Right hindlimb (tissue), 1 donor: ENCODE measurements at regions not wholly inside any gene's neighbourhood (a gene's known extent, or its start where the extent isn't known, plus 50 kb on each side); places are given as distances from the start of the nearest gene placed in this dataset.
"Not testable (repeated sequence)": the region's sequence is repeated elsewhere in the genome, so short reads cannot be mapped to it uniquely, and the experiment has no call there.

Source experiments
- DNase-seq: peaks from one replicate; pipeline ENCODE4 v3.0.0-alpha.2; 2018

DNA sequence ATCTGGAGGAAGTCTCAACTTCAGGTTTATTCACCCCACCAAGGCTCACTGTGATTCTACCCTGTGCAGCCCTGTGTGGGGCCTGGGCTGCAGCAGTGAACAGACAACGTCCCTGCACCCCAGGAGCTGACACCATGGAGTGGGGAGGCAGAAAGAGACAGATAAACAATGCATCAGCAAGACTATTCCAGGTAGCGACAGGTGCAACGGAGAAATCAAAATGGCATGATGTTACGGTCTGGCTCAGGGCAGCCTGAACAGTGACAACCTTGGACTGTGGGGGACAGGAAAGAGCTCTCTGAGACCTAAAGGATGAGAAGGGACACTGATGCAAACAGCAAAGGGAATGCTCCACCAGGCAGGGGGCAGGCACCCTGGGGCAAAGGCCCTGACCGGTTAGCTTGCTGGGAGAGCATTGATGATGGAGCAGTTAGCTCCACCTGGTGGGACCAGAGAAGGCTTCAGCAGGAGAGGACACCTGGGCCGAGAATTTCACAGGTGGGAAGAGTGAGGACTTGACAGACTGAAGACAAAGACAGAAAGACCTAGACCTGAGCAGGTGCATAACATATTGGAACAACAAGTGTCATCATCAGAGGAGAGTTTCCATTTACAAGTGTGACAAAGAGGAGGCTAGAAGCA, 589.9 kb downstream of the MATN1 start:
- DNase-seq, result no peak

DNA sequence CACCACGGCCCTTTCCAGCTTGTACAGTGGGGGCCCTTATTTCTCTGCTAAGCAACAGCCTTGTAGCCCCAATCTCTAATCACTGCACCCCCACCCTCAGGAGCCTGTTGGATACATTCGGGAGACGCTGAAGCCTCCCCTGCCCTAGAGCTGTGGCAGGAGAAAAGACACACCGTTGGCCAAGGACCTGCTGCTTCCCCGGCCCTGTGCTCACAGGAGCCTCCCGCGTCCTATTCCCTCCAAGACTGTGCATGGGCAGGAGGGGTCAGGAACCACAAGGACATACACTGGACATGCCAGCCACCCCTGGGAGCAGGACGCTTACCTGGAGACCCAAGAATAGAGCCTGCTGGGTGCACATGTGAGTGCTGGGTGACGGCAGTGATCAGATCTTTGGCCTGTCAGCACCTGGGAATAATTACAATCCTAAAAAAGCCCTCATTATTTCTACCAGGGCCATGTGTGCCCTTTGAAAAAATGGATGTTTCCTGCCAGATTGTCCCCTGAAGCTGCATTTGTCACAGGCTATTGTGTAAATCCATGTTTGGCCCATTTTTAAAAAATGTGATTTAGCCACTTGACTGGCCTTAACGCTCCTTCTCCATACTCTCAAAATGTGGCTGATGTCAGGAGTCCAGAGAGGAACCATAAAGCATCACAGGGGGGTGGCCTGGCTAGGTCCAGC, 590.6 kb downstream of the MATN1 start:
- no peak for DNase-seq

DNA sequence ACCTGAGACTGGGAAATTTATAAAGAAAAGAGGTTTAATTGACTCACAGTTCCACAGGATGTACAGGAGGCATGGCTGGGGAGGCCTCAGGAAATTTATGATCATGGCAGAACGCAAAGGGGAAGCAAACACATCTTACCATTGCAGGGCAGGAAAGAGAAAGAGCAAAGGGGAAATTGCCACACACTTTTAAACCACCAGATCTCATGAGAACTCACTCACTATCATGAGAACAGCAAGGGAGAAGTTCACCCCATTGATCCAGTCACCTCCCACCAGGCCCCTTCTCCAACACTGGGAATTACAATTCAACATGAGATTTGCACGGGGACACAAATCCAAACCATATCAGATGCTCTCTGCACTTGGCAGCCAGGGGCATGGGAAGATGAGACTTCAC, 592.8 kb downstream of the MATN1 start:
- not testable (repeated sequence) for DNase-seq

DNA sequence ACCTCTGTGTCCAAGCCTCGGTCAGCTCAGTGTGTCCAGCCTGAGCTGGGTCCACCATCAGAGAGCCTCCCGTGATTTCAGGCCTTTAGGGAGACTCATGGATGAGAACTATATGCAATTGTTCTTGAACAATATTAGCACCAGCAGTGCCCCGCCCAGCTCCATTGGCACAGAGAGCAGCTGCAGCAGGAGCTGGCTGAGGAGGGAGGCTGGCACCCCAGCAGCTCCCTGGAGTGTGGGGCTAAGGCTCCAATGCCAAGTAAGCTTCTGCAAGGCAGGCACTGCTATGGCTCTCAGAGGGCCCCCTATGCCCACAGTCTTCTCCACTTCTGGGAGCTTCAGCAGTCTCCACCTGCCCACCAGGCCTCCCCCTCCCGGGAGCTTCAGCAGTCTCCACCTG, 593.3 kb downstream of the MATN1 start:
- no peak for DNase-seq

DNA sequence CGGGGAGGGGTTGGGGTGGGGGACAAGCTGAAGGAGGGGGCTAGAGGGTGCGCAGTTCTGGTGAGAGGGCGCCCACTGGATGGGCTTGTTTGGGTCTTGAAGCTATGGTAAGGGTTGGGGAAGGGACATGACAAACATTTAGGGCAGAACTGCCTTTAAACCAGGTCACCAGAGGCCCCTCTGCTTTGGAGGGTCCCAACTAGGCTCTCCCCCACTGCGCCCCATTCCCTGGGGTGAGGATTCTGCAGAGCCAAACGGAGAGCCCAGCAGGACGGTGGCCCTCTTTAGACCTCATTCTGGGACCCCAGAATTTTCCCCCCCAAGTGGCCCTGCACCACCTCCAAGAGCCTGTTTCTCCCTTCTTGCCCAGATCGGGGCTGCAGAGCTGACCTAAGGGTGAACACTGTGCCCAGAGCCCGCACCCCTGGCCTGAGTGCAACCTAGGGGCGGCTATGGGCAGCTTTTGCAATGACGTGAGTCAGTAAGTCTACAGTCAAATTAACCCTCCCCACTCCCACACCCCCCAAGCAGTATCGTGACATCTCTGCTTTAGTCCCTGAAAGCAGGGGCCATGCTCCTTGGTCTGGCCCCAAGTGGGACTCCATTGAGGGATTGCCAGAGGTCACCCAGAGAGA, 593.8 kb downstream of the MATN1 start:
- no peak for DNase-seq

DNA sequence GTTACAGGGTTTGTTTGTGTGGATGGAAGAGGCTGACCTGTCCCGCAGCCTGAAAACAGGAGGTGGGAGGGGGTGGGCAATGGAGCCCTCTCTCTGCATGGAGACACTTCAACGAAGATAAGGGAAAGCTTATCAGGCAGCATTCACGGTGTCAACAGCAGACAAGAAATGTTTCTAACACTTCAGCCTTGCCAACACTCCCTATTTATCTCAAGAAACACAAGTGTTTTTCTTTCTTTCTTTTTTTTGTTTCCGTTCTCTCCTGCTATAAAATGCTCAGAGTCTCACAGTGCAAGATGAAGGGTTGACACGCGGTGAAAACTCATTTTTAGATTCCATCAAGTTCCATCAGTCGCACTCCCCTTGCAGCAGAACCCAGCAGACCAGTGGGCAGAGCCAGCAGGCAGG, 594.4 kb downstream of the MATN1 start:
- DNase-seq, result no peak

DNA sequence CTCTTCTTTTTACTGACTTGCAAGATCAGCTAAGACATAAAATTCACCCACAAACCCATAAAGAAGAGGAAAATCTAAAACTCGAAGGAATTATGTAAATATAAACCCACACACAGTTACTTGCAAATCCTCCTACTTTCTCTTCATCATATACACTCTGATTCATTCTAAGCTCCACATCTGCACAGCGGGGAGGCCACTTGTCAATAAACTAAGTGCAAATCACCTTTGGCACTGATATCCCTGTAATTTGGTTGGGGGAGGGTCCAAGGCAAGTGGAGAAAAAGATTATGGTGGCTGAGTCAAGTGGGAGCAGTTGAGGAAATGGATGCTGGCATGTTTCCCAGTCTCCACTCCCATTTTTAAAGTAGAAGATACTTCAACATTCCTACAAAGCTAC, 596.5 kb downstream of the MATN1 start:
- DNase-seq, result no peak

DNA sequence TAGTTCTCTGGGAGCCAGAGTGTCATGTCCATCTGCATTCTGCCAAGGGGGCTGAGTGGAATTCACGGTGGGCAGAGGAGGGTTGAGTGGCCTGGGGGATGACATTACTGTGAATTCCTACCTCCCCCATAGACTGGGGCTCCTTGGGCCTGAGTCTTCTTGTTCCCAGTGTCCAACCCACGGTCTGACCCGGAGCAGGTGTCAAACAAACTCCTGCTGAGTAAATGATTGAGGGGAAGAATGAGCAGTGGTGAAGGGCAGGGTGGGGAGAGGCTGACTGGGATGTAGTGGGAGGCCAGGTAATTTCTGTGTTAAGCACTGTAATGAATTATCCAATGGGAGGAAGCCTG, 597.6 kb downstream of the MATN1 start:
- DNase-seq, result no peak

DNA sequence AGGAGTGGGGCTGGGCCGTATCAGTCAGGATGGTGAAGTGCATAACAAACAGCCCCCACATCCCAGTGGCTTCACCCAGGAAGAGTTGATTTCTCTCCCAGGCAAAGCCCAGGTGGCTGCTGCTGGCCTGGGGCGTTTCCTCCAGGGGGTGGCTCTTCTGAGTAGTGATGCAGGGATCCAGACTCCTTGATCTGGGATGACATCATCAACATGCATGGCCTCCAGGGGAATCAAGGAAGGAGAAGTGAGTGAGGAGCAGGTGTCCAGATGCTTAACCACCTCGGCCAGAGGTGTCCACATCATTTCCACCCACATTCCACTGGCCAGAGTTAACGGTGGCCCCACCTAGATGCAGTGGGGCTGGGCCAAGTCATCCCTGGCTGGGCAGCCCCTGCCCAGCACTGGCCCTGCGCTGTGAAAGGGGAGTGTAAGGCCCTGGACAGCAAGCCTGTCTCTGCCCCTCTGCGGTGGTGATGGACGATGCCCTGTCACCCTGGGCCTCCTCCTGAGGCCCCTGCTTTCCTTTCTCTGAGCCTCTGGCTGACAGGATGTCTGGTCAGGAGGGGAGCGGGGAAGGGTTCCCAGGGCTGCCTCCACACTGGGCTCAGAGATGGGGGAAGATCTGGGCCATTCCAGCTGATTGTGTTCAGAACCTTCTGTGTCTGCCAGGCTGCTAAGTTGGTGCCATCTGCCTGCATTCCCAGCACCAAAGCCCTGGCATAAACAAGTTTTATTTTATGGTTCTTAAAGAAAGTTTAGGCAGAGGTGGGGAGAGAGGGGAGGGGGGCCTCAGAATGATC, 598.2 kb downstream of the MATN1 start:
- DNase-seq, result no peak

DNA sequence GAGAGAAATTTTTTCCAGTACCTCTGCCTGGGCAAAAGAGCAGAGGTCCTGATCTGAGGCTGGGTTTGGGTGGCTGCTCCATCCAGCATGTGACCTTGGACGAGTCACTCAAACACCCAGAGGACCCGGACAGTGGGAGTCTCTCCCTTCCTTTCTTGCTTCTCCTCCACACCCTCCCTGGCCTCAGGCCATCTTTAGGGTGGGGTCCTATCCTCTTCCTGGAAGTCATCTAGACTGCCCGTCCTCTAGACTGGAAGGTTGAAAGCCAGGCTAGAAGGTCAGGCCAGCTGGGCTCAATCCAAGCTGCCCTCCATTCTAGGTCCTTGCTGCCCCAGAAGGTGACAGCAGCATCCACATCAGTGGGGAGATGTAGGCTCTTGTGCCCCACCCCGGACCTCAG, 599.5 kb downstream of the MATN1 start:
- DNase-seq, result no peak

DNA sequence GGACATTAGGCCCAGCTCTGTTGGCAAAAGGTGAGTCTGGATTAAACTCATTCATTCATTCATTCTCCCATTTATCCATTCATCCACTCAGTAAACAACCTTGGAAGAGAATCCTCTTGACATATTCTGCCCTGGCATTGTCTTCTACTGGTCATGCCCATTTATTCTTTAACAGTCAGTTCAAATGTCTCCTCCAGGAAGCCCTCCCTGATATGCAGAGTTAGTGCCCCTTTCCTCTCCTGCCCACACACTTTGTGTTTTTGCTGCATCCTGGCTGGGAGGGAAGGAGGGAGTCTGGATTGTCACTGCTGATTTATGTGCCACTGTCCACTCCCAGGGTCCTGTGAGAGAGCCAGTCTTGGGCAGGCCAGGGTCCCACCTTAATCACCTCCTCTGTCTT, 600.3 kb downstream of the MATN1 start:
- DNase-seq, result no peak

DNA sequence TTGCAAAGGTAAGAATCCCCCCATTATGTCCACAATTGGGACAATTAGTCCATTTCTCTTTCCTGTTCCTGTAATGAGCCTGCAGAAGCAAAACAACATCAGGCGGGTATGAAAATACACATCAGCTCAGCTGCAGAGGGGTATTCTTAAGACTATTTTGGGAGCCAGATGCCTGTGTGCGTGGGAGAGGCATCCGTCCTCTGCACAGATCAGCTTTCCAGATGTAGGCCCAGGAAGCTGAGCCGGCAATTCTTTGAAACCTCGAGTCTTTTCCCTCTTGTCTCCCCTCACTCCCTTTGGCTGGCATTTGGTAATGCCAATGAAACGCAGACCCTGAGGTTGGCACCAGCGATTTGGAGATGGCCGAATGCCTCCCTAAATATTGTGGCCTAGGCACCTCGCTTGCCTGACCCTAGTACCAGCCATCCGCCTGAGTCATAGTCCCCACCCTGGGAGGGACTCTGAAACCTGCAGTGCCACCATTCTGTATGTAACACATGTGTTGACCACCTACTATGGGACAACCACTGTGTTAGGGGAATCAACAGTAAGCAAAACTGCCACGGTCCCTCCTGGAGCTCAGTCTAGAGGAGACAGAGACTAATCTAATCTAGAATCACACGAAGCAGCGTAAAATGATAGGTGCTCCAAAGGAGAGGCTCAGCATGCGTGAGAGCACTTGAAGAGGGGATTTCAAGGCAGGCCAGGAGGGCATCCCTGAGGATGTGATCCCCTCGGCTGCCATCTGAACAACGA, 603.0 kb downstream of the MATN1 start:
- no peak for DNase-seq

DNA sequence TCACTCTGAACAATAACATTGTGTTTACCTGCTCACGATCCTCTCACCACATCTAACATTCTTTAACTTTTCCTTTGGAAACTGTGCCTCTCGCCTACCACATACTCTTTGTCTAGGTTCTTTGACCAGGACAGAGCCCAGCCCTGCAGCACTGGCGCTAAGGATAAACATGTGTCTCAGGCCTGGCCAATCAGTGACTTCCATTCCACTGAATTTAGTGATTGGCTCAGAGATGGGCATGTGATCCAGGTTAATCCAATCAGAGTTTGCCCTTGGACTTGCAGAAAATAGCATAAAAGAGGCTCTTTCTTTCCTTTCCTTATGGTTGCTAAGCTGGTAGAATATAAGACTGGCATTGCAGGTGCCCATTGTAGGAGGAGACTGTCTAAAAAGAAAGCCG, 605.7 kb downstream of the MATN1 start:
- no peak for DNase-seq

DNA sequence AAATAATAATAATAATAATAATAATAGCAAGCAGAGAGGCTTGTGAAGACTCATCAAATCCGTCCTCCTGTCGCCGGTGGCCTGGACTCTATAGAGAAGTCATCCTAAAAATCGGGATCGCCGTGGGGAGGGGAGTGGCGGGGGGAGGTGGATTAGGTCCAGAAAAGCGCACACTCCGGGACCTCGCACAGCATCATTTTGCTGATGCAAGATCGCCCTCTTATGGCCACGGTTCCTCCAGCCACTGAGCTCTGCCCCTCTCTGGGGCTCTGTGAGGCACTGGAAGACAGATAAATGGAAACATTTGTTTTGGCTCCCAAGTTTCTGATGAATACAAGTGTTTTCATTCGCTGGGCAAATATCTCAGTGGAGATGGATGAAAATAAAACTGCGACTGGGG, 612.0 kb downstream of the MATN1 start:
- peak; percentile 48 for DNase-seq

DNA sequence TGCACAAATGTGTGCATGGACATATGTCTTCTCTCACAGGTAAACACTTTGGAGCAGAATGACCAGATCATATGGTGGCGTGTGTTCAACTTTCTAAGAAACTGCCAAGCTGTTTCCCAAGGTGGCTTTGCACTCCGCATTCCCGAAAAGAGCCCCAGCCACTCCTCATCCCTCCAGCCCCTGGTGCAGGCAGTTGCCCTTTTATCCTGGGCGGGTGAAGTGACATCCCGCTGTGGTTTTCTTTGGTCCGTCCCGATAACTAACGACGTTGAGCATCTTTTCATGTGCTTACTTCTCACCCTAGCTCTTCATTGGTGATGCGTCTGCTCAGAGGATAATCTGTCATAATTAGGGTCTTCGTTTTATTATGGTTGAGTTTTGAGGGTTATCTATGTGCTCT, 612.5 kb downstream of the MATN1 start:
- no peak for DNase-seq

DNA sequence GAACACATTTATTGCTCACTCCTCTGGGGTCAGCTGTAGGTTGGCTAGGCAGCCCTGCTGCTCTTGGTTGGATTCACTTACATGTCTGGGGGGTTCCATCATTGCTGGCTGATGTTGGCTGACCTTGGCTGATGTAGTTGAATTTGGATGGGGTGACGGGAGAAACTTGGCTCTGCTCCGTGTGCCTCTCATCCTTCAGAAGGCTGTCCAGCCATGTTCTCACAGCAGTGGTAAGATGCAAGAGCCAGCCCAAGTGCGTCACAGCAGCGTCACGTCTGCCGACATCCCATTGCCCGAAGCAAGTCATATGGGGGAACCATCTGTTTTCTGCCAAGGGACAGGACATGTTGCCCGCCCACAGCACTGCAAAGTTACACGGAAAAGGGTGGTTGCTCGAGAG, 613.5 kb downstream of the MATN1 start:
- peak; percentile 57 for DNase-seq

DNA sequence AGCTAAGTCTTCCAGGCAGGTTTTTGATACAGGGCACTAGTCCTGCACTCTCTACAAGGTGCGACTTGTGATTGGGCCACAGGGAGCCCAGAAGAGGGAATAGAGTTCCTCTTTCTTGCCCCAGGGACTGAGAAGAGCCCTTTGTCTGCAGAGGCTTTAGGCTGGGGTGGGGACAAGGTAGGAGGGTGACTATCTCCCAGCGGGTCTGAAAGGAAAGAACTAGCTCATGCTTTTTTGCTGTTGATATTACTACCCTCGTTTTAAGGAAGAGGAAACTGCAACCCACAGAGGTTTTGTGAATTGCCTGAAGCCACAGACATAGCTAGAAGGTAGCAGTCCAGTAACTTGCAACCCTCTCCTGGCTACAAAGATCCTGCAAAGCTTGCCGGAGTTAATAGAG, 615.2 kb downstream of the MATN1 start:
- DNase-seq, result no peak

DNA sequence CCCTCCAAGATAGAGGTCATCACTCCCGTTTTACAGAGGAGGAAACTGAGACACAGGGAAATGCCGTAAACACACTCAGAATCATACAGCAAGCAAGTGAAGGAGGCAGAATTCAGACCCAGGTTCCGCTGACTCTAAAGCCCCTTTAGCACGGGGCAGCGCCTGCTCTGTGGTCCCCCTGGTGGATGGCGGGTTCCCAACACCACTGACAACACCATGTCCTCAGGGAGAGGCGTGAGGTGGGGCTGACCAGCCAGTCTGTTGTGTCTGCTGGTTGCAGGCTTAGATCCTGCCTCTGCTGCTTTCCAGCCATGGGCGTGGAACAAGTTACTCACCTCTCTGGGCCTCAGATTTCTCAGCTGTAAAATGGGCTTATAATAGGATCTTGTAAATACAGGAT, 617.3 kb downstream of the MATN1 start:
- DNase-seq, result no peak

DNA sequence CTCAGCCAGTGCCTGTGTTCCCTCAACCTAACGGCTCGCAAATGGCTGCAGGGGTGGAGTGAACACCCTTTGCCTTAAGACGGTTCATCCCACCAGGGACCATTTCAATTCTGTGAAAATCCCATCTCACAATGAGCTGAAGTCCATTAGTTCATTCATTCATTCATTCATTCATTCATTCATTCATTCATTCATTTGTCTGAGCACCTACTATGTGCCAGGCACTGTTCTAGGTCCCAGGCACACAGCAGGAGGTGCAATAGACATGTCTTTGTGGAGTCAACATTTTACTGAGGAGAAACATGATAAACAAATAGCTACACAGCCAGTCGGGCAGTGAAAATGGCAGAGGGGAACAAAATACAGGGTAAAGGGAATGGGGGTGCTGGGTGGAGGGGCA, 618.8 kb downstream of the MATN1 start:
- no peak for DNase-seq

DNA sequence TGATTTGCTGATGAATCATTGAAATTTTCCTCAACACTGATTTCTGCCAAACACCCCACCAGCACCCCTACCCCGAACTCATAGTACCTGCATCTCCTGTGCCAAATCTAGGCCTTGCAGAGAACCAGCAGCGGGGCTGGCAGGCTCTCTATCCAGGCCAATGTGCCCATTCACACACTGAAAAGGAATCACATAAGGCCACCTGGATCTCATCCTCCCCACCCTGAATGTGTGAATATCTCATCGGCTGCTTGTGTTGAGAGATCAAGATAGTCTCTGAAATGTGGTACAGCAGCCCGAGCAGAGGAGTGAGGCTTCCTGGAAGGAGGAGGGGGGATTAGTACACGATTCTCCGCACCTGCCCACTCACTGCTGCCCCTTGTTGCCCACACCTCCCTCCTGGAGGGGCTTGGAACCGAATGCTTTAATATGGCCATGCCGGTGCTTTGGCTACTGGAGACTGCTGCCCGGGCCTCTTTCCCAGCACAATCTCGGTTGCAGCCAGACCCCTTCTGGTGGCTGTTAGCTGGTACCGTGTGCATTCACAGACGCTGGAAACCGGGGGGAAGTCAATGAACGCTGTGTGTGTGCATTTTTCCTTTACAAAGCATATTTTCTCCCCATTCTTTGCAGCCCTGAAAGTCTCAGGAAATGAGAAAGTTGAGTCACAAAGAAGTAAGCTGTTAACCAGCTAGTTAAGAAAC, 619.5 kb downstream of the MATN1 start:
- DNase-seq, result no peak

DNA sequence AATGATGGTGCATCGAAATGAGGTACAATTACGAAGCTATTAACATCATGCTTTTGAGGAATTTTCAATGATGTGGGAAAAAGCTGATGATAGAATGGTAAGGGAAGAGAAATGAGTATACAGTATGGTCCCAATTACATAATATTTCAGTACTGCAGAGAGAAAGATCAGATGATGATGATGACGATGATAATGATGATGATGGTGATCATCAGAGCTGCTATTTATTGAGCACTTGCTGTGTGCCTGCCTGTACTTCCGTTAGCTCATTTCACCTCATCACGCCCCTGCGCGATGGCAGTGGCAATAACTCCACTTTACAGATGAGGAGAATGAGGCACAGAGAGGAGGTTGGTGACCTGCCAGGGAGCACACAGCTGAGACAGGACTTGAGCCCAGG, 620.8 kb downstream of the MATN1 start:
- no peak for DNase-seq

DNA sequence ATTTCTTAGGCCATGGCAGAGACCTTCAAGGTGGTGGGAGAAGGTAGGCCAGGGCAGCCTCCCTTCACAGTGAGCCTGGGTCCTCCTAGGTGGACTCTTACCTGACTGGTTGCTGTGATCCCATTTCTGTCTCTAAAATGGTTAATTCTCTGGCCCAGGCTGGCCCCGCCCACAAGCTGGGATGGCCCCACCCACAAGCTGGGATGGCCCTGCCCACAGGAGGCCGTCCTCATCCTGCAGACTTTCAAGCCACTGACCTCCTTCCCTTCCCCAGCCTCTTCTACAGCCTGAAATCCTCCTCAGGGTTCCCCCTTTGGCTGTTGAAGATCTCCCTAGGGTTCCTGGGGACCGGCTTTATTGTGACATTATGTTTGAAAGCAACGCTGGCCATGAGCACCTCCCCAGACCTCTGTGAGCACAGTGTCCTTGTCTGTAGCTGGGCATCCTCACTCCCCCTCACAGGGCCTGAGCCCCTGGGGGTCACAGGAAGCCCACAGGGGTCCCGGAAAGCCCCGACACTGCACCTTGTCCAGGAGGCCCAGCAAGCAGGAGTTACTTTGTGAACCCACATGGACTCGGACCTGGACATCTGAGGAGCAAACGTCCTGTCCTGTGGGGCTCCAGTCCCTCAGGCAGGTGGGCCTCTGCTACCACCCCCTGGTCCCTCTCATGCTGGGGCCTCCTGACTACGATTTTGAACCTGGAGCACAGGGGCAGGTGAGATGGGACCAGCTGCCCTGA, 621.7 kb downstream of the MATN1 start:
- DNase-seq, result no peak
